ENCODE measurements at regions not wholly inside any gene's neighbourhood (a gene's known extent, or its start where the extent isn't known, plus 50 kb on each side); places are given as distances from the start of the nearest gene placed in this dataset.

DNA sequence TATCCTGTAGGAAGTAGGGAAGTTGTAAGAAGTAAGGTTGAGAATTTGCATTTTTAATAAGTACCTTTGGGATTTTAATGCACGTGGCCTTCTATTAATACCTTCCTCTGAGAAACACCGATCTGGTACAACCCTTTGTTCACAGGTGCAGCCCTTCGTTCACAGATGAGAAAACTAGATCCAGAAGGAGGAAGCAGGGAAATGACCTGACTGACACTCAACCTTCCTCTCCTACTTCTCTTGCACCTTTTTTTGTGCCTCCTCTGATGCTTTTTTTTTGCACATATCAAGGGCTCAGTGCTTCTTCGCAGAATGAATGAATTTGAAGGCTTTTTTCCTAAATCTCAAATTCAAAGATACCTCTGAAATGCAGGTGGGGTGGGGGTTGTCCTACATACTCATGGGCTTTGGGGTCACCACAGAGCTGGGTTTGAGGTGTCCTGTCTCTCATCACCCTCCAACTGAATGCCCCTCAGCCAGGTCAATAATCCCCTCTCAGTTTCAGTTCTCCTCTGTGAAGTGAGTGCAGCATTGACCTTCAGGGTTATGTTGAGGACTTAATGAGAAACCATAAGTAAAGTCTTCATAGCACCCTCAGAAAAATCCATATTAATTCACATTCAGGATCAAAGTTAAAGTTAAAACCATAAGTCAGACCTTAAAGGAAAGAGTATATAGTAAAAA is 161.5 kb upstream of the CTNNB1 start:
- DNase-seq (ENCODE audit: low read depth in 2 of 2): no peak

DNA sequence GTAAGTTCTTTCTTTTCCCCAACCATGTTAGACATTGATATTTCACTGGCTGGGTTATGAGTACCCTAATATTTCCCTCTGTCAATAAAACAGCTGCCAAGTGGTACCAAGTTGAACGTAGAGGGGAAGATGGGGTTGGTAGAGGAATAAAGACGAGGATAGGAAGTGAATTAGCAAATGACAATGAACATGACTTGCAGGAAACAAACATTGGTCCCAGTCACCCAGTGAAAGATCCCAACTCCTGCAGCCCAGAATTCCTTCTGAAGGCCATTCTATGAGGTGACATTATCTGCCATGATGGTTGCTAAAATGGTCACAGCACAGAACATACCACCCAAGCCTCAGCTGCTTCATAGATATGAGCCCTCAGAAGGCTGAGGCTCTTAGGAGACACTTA is 159.0 kb upstream of the CTNNB1 start:
- no peak for DNase-seq (ENCODE audit: low read depth in 2 of 2)

DNA sequence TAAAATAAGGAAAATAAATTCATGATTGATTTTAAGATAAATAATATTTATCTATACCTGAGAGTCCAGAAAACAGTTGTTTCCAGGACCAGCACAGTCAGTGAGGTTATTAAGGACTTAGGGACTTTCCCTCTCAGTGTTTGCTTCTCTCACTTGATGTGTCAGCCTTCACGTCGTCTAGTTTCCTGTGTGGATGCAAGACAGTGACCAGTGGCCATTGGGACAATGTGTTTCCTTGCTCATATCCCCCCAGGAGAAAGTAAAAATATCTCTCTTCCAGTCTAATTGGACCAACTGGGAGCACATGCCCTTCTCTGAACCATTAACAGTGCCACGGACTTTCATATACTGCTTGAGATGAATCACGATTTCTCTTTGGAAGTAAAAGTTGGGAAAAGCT is 157.8 kb upstream of the CTNNB1 start:
- DNase-seq (ENCODE audit: low read depth in 2 of 2): no peak

DNA sequence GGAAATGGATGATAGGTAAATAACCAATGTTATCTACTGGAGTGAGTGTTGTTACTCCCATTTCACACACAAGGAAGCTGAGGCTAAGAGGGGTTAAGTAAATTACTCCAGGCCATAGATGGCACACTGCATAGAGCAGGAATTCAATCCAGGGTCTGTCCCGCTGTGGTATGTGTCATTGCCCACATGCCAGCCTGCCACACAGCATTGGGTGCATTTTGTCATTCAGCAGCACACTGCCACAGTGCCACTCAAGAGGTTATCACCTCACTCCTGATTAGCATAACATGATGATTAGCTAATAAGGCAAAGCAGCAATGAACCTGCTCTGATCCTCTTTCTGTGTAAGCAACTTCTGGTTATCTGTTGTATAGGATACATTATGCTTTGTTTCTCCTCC is 157.4 kb upstream of the CTNNB1 start:
- no peak for DNase-seq (ENCODE audit: low read depth in 2 of 2)

DNA sequence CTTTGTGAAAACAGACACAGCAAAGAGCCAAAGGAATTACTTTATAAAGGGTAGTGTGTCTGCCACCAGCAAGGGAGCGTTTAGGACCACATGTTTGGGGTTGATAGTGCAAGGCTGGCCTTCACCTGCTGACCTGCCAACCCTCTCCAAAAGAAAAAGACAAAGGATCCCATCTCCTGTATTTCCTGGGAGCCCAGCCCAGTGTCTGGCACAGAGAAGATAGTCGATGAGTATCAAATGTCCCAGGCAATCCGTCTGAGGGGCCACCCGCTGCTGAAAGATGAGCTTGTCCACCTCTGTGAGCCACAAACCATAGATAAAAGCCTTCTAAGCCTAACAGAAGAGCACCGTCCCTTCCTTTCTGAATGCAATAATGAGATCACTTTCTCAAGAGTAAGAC is 154.8 kb upstream of the CTNNB1 start:
- DNase-seq (ENCODE audit: low read depth in 2 of 2): no peak

DNA sequence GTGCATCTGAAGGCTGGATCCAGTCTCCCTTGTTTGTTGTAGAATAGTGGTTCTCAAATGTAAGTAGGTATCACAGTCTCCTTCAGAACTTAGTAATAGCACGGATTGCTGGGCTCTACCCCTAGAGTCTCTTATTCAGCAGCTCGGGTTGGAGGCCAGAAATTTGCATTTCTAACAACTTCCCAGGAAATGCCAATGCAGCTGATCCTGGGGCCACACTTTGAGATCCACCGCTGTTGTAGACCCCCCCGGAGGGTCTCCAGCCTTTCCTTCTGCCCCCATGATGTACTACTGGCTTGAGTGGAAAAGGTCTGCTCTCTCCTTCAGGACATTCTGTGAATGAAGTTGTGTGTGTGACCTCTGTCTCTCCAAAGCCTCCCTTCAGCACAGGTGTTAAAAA is 153.8 kb upstream of the CTNNB1 start:
- DNase-seq (ENCODE audit: low read depth in 2 of 2): no peak

DNA sequence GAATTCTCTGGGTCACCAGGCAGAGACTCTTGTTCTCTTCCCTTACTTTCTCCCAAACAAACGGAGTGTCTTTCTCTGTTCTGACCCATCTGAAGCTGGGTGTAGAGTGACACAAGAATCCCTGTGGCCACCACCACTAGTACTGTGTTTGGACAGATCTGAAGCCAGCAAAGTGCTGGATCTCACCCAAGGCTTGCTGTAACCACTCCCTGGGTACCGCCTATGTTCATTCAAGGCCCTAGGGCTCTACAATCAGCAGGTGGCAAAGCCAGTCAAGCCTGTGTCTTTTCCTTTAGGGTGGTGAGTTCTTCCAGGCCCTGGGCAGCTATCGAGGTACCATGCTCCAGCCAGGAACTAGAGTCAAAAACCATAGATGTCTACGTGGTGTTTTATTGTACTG is 149.2 kb upstream of the CTNNB1 start:
- no peak for DNase-seq (ENCODE audit: low read depth in 2 of 2)

DNA sequence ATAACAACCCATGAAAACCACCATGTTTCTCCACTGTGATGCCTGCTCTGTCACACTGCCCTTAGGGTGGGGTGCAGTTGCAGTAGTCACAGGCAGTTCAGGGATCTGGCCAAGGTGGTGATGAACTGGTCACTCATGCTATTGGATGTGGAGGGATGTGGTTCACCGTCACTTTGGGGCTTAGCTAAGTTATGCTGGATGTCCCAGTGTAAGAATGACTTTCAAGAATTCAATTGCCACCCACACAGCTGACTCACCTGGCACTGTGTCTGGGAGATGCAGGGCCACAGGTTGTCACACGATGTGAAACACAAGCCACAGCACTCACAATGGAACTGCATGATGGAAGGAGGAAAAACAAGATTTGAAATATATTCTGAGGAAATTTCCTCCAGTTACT is 146.1 kb upstream of the CTNNB1 start:
- no peak for DNase-seq (ENCODE audit: low read depth in 2 of 2)

DNA sequence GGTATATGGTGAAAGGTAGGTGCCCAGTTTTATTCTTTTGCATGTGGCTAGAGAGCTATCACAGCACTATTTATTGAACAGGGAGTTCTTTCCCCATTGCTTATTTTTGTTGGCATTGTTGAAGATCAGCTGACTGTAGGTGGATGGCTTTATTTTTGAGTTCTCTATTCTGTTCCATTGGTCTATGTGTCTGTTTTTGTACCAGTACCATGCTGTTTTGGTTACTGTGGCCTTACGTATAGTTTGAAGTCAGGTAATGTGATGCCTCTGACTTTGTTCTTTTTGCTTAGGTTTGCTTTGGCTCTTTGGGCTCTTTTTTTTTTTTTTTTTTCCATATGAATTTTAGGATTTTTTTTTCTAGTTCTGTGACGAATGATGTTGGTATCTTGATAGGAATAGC is 139.2 kb upstream of the CTNNB1 start:
- no peak for DNase-seq (ENCODE audit: low read depth in 2 of 2)

DNA sequence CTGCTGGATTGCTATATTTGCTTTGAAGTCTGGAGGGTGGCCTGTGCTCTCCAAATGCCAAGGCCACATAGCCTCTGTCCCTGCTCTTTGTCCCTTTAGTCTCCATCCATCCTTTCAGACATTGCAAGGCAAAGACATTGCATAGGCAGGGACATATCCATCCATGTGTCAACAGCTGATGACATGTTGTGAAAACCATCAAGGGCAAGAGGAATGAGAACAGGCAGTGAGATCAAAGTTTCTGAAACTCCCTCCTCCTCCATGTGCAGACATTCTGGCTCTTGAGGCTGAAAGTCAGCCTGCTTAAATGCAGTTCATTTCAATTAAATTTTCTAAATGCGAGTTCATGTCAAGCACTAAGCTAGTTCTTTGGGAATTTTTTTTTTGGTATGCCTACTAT is 135.2 kb upstream of the CTNNB1 start:
- no peak for DNase-seq (ENCODE audit: low read depth in 2 of 2)

DNA sequence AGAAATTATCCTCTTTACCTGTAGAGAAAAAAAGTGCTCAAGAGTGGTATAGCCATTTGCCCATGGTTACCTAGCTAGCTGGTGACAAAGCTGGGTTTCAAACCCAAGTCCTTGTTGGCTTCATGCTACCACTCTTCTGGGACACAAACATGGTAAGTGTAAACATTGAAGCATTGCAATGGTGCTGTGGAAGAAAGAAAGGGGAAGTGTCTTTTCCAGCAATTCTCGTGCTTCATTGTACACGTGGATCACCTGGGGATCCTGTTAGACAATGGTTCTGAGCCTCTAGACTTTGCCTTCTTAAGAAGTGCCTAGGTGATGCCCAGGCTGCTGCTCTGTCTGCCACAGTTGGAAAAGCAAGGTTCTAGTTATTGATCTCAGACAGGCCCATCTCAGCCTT is 134.8 kb upstream of the CTNNB1 start:
- no peak for DNase-seq (ENCODE audit: low read depth in 2 of 2)

DNA sequence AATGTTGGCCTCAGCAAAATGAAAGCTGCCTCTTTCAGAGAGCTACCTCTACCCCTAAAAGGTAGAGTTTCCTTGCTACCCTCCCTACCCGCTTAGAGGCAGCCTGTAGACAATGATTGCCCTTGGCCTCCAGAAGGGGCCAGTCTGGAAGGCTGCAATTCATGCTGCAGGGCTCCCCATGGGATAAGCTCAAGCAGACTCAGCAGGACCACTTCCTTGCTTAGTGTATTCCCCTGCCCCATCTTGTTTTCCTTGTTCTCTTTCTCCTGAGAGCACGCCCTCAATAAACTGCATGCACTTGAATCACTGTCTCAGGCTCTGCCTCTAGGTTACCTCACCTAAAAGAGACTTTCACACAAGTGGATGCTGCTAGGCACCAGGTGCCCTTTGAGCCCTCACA is 134.0 kb upstream of the CTNNB1 start:
- no peak for DNase-seq (ENCODE audit: low read depth in 2 of 2)

DNA sequence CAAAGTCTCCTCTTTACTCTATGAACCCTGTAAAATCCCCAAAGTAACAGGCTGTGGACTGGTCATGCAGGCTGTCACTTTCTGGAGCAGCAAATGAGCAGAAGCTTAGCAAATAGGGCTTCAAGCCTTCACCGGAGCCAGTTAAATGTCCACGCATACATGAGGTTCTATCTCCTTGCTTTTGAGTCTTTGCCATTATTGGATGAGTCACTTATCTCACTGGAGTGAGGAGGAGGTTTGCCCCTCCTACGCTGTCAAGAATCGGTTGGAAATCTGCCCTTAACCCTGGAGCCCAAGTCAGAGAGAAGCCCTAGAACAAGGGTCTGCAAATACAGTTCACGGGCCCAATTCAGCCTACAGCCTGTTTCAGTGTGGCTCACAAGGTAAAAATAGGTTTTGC is 126.1 kb upstream of the CTNNB1 start:
- DNase-seq (ENCODE audit: low read depth in 2 of 2): no peak

DNA sequence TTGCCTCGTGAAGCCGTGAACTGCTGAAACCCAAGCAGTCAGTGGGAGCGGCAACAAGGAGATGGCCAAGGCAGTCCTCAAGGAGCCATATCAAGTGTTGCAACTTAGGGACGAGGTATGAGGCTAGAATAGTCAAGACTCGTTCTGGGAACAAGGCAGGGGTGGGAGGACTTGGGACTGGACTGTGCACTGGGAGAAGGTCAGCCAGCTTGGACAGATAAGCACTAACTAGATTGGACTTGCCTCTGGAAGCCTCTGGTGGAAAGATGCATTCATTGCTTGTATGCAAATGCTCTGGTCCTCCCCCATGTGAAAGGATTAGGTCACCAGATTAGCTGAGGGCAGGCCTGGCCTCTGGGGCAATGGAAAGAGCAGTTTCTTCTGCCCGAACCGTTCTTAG is 123.3 kb upstream of the CTNNB1 start:
- DNase-seq (ENCODE audit: low read depth in 2 of 2): no peak

DNA sequence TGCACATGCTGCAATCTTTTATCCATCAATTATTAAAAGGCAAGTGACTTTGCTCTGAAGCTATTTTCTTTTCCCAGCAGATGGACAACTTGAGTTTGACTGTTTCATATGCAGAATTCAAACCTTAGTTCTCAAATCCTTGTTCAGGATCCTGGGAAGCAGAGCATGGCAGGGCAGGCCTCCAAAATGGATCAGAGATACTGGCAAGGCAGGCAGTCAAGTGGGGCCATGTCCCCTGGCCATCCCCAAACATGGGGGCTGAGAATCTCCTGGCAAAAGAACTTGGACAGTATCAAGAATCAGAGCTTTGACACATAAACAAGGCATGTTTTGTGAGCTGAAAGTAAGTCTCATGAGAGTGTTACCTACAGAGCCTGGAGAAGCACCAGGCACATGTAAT is 122.9 kb upstream of the CTNNB1 start:
- no peak for DNase-seq (ENCODE audit: low read depth in 2 of 2)

DNA sequence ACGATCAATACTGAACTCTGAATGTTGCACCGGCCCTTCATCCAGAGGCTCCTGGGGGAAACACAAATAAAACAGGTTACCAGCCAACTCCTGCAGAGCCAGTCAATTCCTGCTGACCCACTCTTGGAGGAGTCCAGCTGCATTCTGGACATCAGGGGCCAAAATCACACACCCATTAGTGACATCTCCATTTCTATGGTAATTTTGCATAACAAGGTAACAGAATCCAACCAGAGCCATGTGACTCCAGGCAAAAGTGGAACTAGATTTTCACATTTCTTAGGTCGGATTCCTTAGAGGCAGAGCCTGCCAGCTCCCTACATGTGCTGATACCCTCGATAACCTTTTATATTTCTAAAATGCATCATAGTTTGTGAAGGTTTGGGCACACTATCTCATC is 119.2 kb upstream of the CTNNB1 start:
- DNase-seq (ENCODE audit: low read depth in 2 of 2): no peak

DNA sequence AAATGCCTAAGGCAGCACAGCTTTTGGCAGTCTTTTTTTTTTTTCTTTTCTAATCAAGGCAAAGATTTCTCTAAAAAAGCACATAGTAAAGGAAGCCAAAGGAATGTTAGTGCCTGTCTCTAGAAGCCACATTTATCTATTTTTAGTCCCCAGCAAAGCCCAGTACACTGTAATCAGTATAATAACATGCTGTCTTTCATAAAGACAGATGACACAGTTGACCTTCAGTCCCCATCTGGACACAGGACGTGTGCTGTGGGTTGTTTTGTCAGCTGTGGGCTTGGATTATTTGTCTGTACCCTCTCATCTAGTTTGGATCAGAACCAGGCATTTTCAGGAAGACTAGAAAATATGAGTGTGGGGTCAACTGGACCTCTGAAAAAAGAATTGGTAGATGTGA is 110.4 kb upstream of the CTNNB1 start:
- DNase-seq (ENCODE audit: low read depth in 2 of 2): no peak

DNA sequence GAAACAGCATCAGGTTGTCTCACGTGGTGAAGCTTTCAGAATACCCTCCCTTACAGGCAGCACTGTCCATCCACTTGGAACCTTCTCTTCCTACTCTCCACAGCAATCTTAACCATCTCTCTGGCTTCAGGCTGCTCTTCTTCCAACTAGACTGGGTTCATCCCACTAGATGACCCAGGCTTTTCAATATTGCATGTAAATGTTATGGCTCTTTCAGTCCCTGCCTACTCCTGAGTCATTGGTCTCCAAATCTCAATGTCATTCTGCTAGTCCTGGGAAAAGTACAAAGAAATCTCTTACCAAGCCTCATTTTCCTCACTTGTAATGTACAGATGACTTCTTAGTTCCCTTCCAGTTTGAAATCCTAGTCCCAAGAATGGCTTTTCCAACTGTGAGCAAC is 109.7 kb upstream of the CTNNB1 start:
- no peak for DNase-seq (ENCODE audit: low read depth in 2 of 2)

DNA sequence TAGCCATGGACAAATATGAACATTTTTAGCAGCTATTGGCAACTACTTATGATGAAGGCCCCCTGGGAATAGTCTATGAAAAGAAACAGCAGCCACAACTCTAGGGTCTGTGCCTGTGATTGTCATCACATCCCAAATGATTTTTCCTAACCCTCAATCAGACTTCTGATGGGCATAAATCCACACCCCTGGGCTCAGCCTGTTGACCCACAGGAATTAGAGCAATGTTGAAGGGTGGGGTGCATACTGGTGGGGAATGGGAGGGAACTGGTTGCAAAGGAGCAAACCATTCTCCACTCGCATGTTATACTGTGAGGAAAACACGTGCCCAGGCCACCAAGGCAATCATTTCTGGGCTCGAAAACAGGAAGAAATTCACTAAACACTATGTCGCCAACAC is 106.5 kb upstream of the CTNNB1 start:
- no peak for DNase-seq (ENCODE audit: low read depth in 2 of 2)

DNA sequence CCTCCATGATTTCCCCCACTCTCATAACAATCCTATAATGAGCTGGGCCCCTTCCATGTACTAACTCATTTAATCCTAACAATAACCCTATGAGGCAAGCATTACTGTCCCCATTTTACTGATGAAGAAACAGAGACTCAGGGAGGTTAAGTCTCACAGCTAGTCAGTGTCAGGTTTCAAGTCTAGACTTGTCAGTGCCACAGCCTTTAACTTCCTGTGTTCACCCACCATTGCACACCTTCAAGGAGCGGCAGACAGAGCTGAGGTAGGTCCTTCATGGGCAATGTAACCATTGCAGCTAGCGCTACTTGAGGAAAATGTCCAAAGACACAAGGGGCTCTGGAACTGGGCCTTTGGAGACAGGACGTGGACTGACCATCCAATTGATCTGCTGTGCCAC is 105.8 kb upstream of the CTNNB1 start:
- no peak for DNase-seq (ENCODE audit: low read depth in 2 of 2)

DNA sequence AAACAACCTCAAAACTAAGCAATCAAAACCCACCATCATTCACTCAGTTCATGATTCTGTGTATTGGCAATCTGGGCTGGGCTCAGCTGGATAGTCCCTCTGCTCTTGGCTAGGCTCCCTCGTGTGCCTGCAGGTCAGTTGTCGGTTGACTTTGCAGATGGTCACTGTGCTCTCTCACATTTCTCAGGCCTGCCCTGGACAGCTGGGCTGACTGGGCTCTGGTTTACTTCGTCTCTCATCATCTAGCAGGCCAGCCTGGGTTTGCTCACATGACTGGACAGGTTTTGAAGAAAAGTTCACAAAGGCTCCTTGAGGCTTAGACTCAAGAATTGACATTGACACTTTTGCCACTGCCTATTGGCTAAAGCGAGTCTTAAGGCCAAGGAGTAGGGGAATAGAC is 105.0 kb upstream of the CTNNB1 start:
- DNase-seq (ENCODE audit: low read depth in 2 of 2): no peak

DNA sequence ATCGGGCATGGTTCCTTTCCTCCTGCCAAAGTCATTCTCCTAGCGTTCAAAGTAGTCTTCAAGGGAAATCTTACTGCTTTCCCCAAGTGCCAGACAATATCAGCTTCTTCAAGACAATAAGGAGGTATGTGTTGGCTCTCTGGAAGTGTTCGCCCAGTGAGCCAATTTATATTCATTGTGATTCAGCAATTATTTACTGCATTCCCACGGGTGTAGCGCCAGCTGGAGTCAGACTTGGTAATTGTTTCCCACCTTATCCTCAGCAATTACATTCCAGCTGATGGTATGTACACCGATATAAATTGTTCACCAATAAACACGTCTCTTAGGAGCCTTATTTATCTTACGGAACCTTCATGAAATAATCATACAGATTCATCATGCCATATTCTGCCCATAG is 103.6 kb upstream of the CTNNB1 start:
- no peak for DNase-seq (ENCODE audit: low read depth in 2 of 2)

DNA sequence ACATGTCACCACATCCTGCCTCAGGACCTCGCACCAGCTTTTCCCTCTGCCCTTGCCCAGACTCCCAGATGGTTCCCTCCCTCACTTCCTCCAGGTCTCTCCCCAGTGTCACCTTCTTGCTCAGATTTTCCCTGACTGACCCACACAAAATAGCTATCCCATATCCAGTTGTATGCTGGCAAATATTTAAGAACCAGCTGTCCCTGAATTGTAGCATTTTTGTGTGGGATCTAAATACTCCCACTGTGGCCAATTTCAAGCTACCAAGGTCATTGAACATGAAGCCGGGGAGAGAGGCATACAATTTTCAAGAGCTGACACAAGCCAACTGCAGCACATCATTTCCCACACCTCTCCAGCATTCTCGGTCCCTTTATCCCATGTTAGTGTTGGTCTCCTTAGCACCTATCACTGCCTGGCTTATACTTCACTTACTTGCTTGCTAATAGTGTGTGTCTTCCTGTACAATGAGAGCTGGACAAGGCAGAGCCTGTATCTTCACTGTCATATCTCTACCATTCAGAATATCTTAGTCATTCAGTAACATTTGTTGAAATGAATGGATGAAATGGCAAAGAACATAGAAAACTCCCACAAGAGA is 101.3 kb upstream of the CTNNB1 start:
- no peak for DNase-seq (ENCODE audit: low read depth in 2 of 2)

DNA sequence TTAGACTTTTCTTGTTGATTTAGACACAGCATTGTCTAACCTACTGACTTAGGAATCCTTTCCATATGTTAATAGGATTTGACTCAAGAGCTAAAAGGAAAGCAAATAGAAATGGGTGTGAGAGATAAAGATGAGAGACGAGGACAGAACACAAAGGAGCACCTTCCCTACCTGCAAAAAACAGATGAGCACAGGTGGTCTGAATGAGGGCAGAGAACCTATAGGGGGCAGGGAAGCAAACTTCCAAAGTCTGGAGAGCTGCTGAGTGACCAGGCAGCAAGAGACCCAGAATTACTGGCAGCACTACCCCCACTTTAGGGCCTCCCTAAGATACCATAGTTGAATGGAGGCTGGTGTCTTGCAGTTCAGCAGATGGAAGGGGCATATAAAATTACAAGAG is 98.1 kb upstream of the CTNNB1 start:
- DNase-seq (ENCODE audit: low read depth in 2 of 2): no peak
